Astrocyte (in vitro differentiated cells and primary cell): ENCODE measurements at regions not wholly inside any gene's neighbourhood (a gene's known extent, or its start where the extent isn't known, plus 50 kb on each side); places are given as distances from the start of the nearest gene placed in this dataset.
"Not testable (repeated sequence)": the region's sequence is repeated elsewhere in the genome, so short reads cannot be mapped to it uniquely, and the experiment has no call there.

Source experiments
- DNase-seq: peaks from one replicate; pipeline ENCODE4 v3.0.0-alpha.2; 2010; ENCODE audit warnings: low read depth
- FAIRE-seq: peaks from 2 replicates; lab custom pipeline; 2011; peaks lifted over from hg19 to GRCh38; lab: Jason Lieb, UNC
- H2AFZ ChIP-seq: 2 replicates; pipeline ENCODE4 v1.6.0; 2012; ENCODE audit warnings: low read depth, low read length, inconsistent platforms
- H3K27ac ChIP-seq: 2 replicates; pipeline ENCODE4 v1.5.1; 2011; ENCODE audit warnings: low read depth, low read length, inconsistent platforms
- H3K27me3 ChIP-seq: 2 replicates; pipeline ENCODE4 v1.6.0; 2011; ENCODE audit warnings: low read length, inconsistent platforms; ENCODE audit not compliant: insufficient read depth
- H3K36me3 ChIP-seq: 2 replicates; pipeline ENCODE4 v1.5.1; 2011; ENCODE audit warnings: low read length, inconsistent platforms; ENCODE audit not compliant: insufficient read depth
- H3K4me1 ChIP-seq: 2 replicates; pipeline ENCODE4 v1.5.1; 2011; ENCODE audit warnings: low read length, inconsistent platforms; ENCODE audit not compliant: insufficient read depth
- H3K4me2 ChIP-seq: 2 replicates; pipeline ENCODE4 v1.6.0; 2012; ENCODE audit warnings: low read length, inconsistent platforms
- H3K4me3 ChIP-seq: 2 replicates; pipeline ENCODE4 v1.5.1; 2011; ENCODE audit warnings: low read depth, mild to moderate bottlenecking, low read length, inconsistent platforms; ENCODE audit not compliant: insufficient read depth
- H3K79me2 ChIP-seq: 2 replicates; pipeline ENCODE4 v1.6.0; 2012; ENCODE audit warnings: mild to moderate bottlenecking, low read length, inconsistent platforms; ENCODE audit not compliant: insufficient read depth
- H3K9ac ChIP-seq: 2 replicates; pipeline ENCODE4 v1.6.0; 2012; ENCODE audit warnings: mild to moderate bottlenecking, low read length, inconsistent platforms
- H3K9me3 ChIP-seq: 2 replicates; pipeline ENCODE4 v1.5.1; 2012; ENCODE audit warnings: low read depth, mild to moderate bottlenecking, low read length, inconsistent platforms; ENCODE audit not compliant: insufficient read depth
- H4K20me1 ChIP-seq: 2 replicates; pipeline ENCODE4 v1.6.0; 2012; ENCODE audit warnings: low read length, inconsistent platforms; ENCODE audit not compliant: insufficient read depth
- H3K27ac Mint-ChIP-seq: one replicate; pipeline ENCODE4 v1.8.0; 2021; ENCODE audit warnings: mild to moderate bottlenecking, mixed read lengths; ENCODE audit not compliant: unreplicated experiment
- H3K27me3 Mint-ChIP-seq: one replicate; pipeline ENCODE4 v1.8.0; 2021; ENCODE audit warnings: low read depth, mixed read lengths; ENCODE audit not compliant: unreplicated experiment
- H3K36me3 Mint-ChIP-seq: one replicate; pipeline ENCODE4 v1.8.0; 2021; ENCODE audit warnings: low read depth, mixed read lengths; ENCODE audit not compliant: unreplicated experiment
- H3K4me1 Mint-ChIP-seq: one replicate; pipeline ENCODE4 v1.8.0; 2021; ENCODE audit warnings: low read depth, mixed read lengths; ENCODE audit not compliant: unreplicated experiment
- H3K4me3 Mint-ChIP-seq: one replicate; pipeline ENCODE4 v1.8.0; 2021; ENCODE audit warnings: mild to moderate bottlenecking, moderate library complexity, mixed read lengths; ENCODE audit not compliant: unreplicated experiment
- H3K9me3 Mint-ChIP-seq: one replicate; pipeline ENCODE4 v1.8.0; 2021; ENCODE audit warnings: mild to moderate bottlenecking, mixed read lengths; ENCODE audit not compliant: unreplicated experiment

GRCh38 chr9:67394038-67394437 is 401.7 kb upstream of the SPATA31A3 start:
- FAIRE-seq, H3K4me1 ChIP-seq, H3K9me3 Mint-ChIP-seq, H3K36me3 ChIP-seq, H4K20me1 ChIP-seq, H3K4me3 Mint-ChIP-seq, DNase-seq, H3K27ac Mint-ChIP-seq, H3K79me2 ChIP-seq, H3K27ac ChIP-seq, H3K4me1 Mint-ChIP-seq, H3K27me3 Mint-ChIP-seq, H2AFZ ChIP-seq, H3K4me3 ChIP-seq, H3K4me2 ChIP-seq, H3K9me3 ChIP-seq, H3K27me3 ChIP-seq, H3K36me3 Mint-ChIP-seq, H3K9ac ChIP-seq: not testable (repeated sequence)

DNA sequence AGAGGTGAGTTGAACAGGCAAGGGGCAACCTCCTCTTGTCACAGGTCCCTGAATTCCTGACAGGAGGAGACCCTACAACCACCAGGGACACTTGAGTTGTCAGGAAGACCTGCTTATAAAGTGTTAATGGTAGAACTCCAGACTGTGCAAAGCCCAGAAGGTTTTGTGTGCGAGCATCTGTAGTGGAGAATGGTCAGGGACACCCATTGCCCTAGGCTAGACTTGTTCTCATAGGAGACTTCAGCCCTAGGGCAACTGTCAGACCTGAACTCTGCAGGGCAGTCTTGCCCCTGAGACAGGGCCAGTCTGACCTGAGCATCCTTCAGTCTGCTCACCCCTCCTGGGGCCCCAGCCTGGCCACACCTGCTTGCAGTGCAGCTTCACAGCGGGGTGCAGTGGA is 377.3 kb upstream of the SPATA31A3 start:
- H3K36me3 ChIP-seq, H3K27ac Mint-ChIP-seq, H3K9me3 Mint-ChIP-seq, H3K27me3 Mint-ChIP-seq, H3K9me3 ChIP-seq, H3K36me3 Mint-ChIP-seq, H4K20me1 ChIP-seq, H3K9ac ChIP-seq, H3K27ac ChIP-seq, H3K4me1 ChIP-seq, DNase-seq, H3K4me3 Mint-ChIP-seq, H3K4me2 ChIP-seq, H3K4me1 Mint-ChIP-seq, H2AFZ ChIP-seq, H3K79me2 ChIP-seq, H3K4me3 ChIP-seq, H3K27me3 ChIP-seq, FAIRE-seq: not testable (repeated sequence)

GRCh38 chr9:67362325-67362724 is 370.0 kb upstream of the SPATA31A3 start:
- not testable (repeated sequence) for H3K27me3 ChIP-seq, H3K4me3 ChIP-seq, H3K4me2 ChIP-seq, H3K4me1 ChIP-seq, H3K27ac ChIP-seq, DNase-seq, H3K4me1 Mint-ChIP-seq, H3K9ac ChIP-seq, H3K9me3 Mint-ChIP-seq, H3K27me3 Mint-ChIP-seq, H3K36me3 ChIP-seq, H3K9me3 ChIP-seq, H4K20me1 ChIP-seq, H3K4me3 Mint-ChIP-seq, H3K27ac Mint-ChIP-seq, H3K36me3 Mint-ChIP-seq, H2AFZ ChIP-seq, FAIRE-seq, H3K79me2 ChIP-seq

- H3K9me3 Mint-ChIP-seq, H3K4me1 ChIP-seq, H3K4me1 Mint-ChIP-seq, H2AFZ ChIP-seq, H3K4me2 ChIP-seq, H3K27ac ChIP-seq, H3K4me3 Mint-ChIP-seq, H3K36me3 Mint-ChIP-seq, H3K9me3 ChIP-seq, H3K9ac ChIP-seq, H3K4me3 ChIP-seq, H3K79me2 ChIP-seq, H3K27ac Mint-ChIP-seq, H3K36me3 ChIP-seq, DNase-seq, H4K20me1 ChIP-seq, H3K27me3 ChIP-seq, FAIRE-seq, H3K27me3 Mint-ChIP-seq: not testable (repeated sequence)
Observed at GRCh38 chr9:67353961-67354360, 361.6 kb upstream of the SPATA31A3 start.

GRCh38 chr9:67349424-67349759 is 357.0 kb upstream of the SPATA31A3 start:
- not testable (repeated sequence) for H3K27me3 Mint-ChIP-seq

DNA sequence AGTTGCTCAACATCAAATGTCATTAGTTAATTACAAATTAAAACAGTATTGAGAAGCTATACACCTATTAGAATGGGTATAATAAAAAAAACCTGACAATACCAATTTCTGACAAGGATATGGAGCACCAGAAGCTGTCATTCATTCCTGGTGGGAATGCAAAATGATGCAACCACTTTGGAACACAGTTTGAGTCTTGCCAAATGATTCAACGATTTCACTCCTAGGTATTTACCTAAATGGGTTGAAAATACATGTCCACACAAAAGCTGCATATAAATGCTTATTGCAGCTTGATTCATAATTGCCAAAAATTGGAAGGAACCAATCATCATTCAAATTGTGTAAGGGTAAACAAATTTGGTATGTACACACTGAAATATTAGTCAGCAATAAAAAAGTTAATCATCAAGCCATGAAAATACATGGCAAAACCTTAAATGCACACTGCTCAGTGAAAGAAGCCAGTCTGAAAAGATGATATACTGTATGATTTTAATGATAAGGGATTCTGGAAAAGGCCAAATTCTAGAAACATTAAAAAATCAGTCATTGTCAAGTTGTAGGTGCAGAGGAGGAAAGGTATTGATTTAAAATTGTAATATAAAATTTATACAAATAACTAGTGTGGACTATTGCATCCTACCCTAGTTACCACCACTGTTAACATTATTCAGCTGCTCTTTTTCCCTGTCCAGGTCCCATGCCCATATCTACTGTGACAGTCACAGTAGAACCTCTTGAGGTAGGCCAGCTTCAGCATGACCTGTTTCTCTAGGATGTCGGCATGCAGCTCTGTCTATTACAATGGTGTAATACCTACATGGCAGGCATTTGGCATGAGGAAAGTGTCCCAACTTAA is 356.4 kb upstream of the SPATA31A3 start:
- not testable (repeated sequence) for H3K27ac Mint-ChIP-seq

More at GRCh38 chr9:67349424-67349759, 357.0 kb upstream of the SPATA31A3 start:
- not testable (repeated sequence) for H3K4me2 ChIP-seq, H3K4me3 Mint-ChIP-seq, FAIRE-seq, H3K27ac Mint-ChIP-seq, DNase-seq, H3K27ac ChIP-seq, H3K9me3 ChIP-seq, H4K20me1 ChIP-seq, H3K36me3 ChIP-seq, H3K9me3 Mint-ChIP-seq, H2AFZ ChIP-seq, H3K27me3 ChIP-seq, H3K36me3 Mint-ChIP-seq, H3K4me3 ChIP-seq, H3K79me2 ChIP-seq, H3K9ac ChIP-seq, H3K4me1 Mint-ChIP-seq, H3K4me1 ChIP-seq

More for the DNA sequence above, 356.4 kb upstream of the SPATA31A3 start:
- DNase-seq, H3K4me3 ChIP-seq, H3K4me2 ChIP-seq, H3K27me3 ChIP-seq, H3K27ac ChIP-seq, FAIRE-seq, H2AFZ ChIP-seq, H4K20me1 ChIP-seq, H3K9ac ChIP-seq, H3K27me3 Mint-ChIP-seq, H3K9me3 Mint-ChIP-seq, H3K9me3 ChIP-seq, H3K4me1 ChIP-seq, H3K4me1 Mint-ChIP-seq, H3K79me2 ChIP-seq, H3K36me3 Mint-ChIP-seq, H3K4me3 Mint-ChIP-seq, H3K36me3 ChIP-seq: not testable (repeated sequence)
